DND-41 (cell line): ENCODE measurements at regions not wholly inside any gene's neighbourhood (a gene's known extent, or its start where the extent isn't known, plus 50 kb on each side); places are given as distances from the start of the nearest gene placed in this dataset.

Experiments
- ATAC-seq: fragments of 200-7000 bp; cut with Tn5 transposase; 3 replicates; pipeline ENCODE4 v1.9.1; 2021; ENCODE audit warnings: low read depth; ENCODE audit not compliant: insufficient read depth
- DNase-seq: peaks from one replicate; pipeline ENCODE4 v3.0.0-alpha.2; 2020
- H2AFZ ChIP-seq: 2 replicates; pipeline ENCODE4 v1.6.0; 2012; ENCODE audit warnings: low read depth, low read length
- H3K27ac ChIP-seq: 2 replicates; pipeline ENCODE4 v1.5.1; 2012; ENCODE audit warnings: low read length, inconsistent platforms
- H3K27me3 ChIP-seq: fragments of 200-600 bp; sonication (generic); 2 replicates; pipeline ENCODE4 v1.6.0; 2012; ENCODE audit warnings: low read length, mild to moderate bottlenecking, inconsistent platforms; ENCODE audit not compliant: insufficient read depth, poor library complexity
- H3K36me3 ChIP-seq: 2 replicates; pipeline ENCODE4 v1.5.1; 2012; ENCODE audit warnings: low read length, inconsistent platforms; ENCODE audit not compliant: insufficient read depth
- H3K4me1 ChIP-seq: 2 replicates; pipeline ENCODE4 v1.5.1; 2012; ENCODE audit warnings: mild to moderate bottlenecking, low read length; ENCODE audit not compliant: insufficient read depth
- H3K4me2 ChIP-seq: 2 replicates; pipeline ENCODE4 v1.6.0; 2012; ENCODE audit warnings: mild to moderate bottlenecking, moderate library complexity, low read length, inconsistent platforms; ENCODE audit not compliant: insufficient read depth
- H3K4me3 ChIP-seq, 2 experiments: fragments of 200-600 bp in 1 of 2; shearing (Covaris generic) in 1 of 2; 2 replicates each; pipeline ENCODE4 v1.5.1; 2012 to 2016; ENCODE audit warnings: inconsistent platforms in 2 of 2, low read length in 2 of 2, mild to moderate bottlenecking in 2 of 2, low read depth in 1 of 2, moderate library complexity in 1 of 2
- H3K79me2 ChIP-seq: 2 replicates; pipeline ENCODE4 v1.6.0; 2012; ENCODE audit warnings: low read length, inconsistent platforms; ENCODE audit not compliant: insufficient read depth
- H3K9ac ChIP-seq: 2 replicates; pipeline ENCODE4 v1.6.0; 2012; ENCODE audit warnings: low read depth, mild to moderate bottlenecking, inconsistent platforms, low read length, moderate library complexity
- H3K9me3 ChIP-seq: 2 replicates; pipeline ENCODE4 v1.5.1; 2012; ENCODE audit warnings: low read length, moderate library complexity, mild to moderate bottlenecking, inconsistent platforms; ENCODE audit not compliant: insufficient read depth, severe bottlenecking
- H4K20me1 ChIP-seq: 2 replicates; pipeline ENCODE4 v1.6.0; 2012; ENCODE audit warnings: low read length; ENCODE audit not compliant: insufficient read depth
- EZH2 ChIP-seq: IDR thresholded peaks from 3 replicates; pipeline ENCODE4 v1.6.1; 2012; ENCODE audit warnings: borderline replicate concordance, low read depth, mild to moderate bottlenecking, moderate library complexity, low read length, inconsistent platforms; ENCODE audit not compliant: severe bottlenecking
- TF ChIP-seq, protein P1 (sequence below): IDR thresholded peaks from 2 replicates; pipeline ENCODE4 v1.5.1; 2012; ENCODE audit warnings: borderline replicate concordance, low read length, moderate library complexity, mild to moderate bottlenecking; ENCODE audit not compliant: poor library complexity, severe bottlenecking; ENCODE audit errors: extremely low read depth

DNA sequence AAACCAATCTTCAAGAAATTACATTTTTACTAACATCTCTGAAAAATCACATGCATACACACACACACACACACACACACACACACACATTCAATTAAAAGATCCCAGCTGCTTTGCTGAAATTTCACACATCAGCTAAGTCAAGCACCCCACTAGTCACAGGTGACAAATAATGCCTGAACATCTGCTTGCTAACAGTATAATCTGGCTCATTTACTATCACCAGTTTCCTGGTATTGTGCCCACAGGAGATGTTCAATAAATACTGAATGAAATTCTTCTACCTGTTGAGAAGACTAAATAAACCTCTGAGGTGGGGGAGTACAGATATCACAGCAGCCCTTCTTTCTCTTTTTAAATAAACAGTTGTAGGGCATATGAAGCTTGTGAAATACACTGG, 994.0 kb downstream of the ARAP2 start:
- no peaks in the 10 kb centered on the region for H3K79me2 ChIP-seq
- H3K4me2 ChIP-seq: no peak overlapping the region
- TF ChIP-seq, protein P1, sequence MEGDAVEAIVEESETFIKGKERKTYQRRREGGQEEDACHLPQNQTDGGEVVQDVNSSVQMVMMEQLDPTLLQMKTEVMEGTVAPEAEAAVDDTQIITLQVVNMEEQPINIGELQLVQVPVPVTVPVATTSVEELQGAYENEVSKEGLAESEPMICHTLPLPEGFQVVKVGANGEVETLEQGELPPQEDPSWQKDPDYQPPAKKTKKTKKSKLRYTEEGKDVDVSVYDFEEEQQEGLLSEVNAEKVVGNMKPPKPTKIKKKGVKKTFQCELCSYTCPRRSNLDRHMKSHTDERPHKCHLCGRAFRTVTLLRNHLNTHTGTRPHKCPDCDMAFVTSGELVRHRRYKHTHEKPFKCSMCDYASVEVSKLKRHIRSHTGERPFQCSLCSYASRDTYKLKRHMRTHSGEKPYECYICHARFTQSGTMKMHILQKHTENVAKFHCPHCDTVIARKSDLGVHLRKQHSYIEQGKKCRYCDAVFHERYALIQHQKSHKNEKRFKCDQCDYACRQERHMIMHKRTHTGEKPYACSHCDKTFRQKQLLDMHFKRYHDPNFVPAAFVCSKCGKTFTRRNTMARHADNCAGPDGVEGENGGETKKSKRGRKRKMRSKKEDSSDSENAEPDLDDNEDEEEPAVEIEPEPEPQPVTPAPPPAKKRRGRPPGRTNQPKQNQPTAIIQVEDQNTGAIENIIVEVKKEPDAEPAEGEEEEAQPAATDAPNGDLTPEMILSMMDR: no peak
- no peak for TF ChIP-seq EZH2
- ATAC-seq (no peak), DNase-seq (no peak)
- no peak overlapping the region for H3K27ac ChIP-seq
- H3K27me3 ChIP-seq: no peaks in the 10 kb centered on the region
- H2AFZ ChIP-seq: no peak overlapping the region
- H3K4me1 ChIP-seq: no peaks in the 10 kb centered on the region
- H3K9me3 ChIP-seq: no peaks in the 10 kb centered on the region
- no peaks in the 10 kb centered on the region for H3K36me3 ChIP-seq
- no peaks in the 10 kb centered on the region for H4K20me1 ChIP-seq
- no peak overlapping the region for H3K4me3 ChIP-seq
- no peak overlapping the region for H3K9ac ChIP-seq

- H3K4me2 ChIP-seq: no peak overlapping the region
- TF ChIP-seq EZH2: no peak
- TF ChIP-seq, protein P1: no peak
- no peak overlapping the region for H3K9ac ChIP-seq
- no peaks in the 10 kb centered on the region for H3K36me3 ChIP-seq
- no peaks in the 10 kb centered on the region for H3K27me3 ChIP-seq
- no peaks in the 10 kb centered on the region for H4K20me1 ChIP-seq
- H2AFZ ChIP-seq: no peak overlapping the region
- ATAC-seq (no peak), DNase-seq (no peak)
- H3K79me2 ChIP-seq: no peaks in the 10 kb centered on the region
- no peaks in the 10 kb centered on the region for H3K4me1 ChIP-seq
- H3K9me3 ChIP-seq: no peaks in the 10 kb centered on the region
- H3K27ac ChIP-seq: no peak overlapping the region
- no peak overlapping the region for H3K4me3 ChIP-seq
Observed at GRCh38 chr4:35250761-35251160, 993.6 kb downstream of the ARAP2 start.

- H3K27me3 ChIP-seq: no peaks in the 10 kb centered on the region
- no peak overlapping the region for H3K27ac ChIP-seq
- H3K4me1 ChIP-seq: no peaks in the 10 kb centered on the region
- ATAC-seq: no peak
- no peaks in the 10 kb centered on the region for H3K36me3 ChIP-seq
- DNase-seq: no peak
- H3K4me2 ChIP-seq: no peak overlapping the region
- H2AFZ ChIP-seq: no peak overlapping the region
- no peak overlapping the region for H3K4me3 ChIP-seq
- TF ChIP-seq EZH2: no peak
- TF ChIP-seq, protein P1: no peak
- H4K20me1 ChIP-seq: no peaks in the 10 kb centered on the region
- no peaks in the 10 kb centered on the region for H3K79me2 ChIP-seq
- no peak overlapping the region for H3K9ac ChIP-seq
- no peaks in the 10 kb centered on the region for H3K9me3 ChIP-seq
Observed at GRCh38 chr4:35252071-35252470, 992.2 kb downstream of the ARAP2 start.

DNA sequence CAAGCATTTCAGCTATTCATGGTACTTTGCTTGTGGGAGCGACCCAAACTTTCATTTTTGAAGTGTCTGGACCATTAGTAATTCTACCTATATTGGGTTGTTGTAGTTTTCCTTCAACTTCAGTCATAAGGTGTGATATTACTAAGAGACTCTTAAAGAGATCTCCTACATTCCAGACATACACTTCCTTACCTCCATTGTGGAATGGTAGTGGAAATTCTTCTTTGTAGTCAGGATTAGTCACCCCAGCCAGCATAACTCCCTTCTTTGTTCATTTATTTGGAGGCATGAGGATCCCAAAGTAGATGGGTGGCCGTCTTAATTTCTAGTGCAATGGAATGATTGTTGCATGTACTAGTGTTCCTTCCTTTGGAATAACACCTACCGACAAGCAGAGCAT, 991.4 kb downstream of the ARAP2 start:
- no peak overlapping the region for H2AFZ ChIP-seq
- H3K79me2 ChIP-seq: no peaks in the 10 kb centered on the region
- no peak overlapping the region for H3K27ac ChIP-seq
- no peak overlapping the region for H3K4me2 ChIP-seq
- no peak for DNase-seq
- H4K20me1 ChIP-seq: no peaks in the 10 kb centered on the region
- no peak overlapping the region for H3K9ac ChIP-seq
- no peaks in the 10 kb centered on the region for H3K36me3 ChIP-seq
- no peak overlapping the region for H3K4me3 ChIP-seq
- H3K9me3 ChIP-seq: no peaks in the 10 kb centered on the region
- no peak for ATAC-seq
- no peaks in the 10 kb centered on the region for H3K27me3 ChIP-seq
- TF ChIP-seq, protein P1: no peak
- TF ChIP-seq EZH2: no peak
- H3K4me1 ChIP-seq: no peaks in the 10 kb centered on the region
